Transverse colon (tissue), 4 donors: ENCODE measurements at regions not wholly inside any gene's neighbourhood (a gene's known extent, or its start where the extent isn't known, plus 50 kb on each side); places are given as distances from the start of the nearest gene placed in this dataset.

Source experiments
- DNase-seq: peaks from one replicate; pipeline ENCODE4 v3.0.0-alpha.2; 2019
- H3K27ac ChIP-seq, 4 donors: fragments of 200-600 bp; sonication (generic); 2 replicates each; pipeline ENCODE4 v1.5.1; 2016 to 2018; ENCODE audit warnings: inconsistent platforms in 4 of 4
- H3K27me3 ChIP-seq: fragments of 200-600 bp; sonication (generic); 2 replicates; pipeline ENCODE4 v1.5.1; 2017; ENCODE audit warnings: inconsistent platforms
- H3K36me3 ChIP-seq, 4 donors: fragments of 200-600 bp; sonication (generic); 2 replicates each; pipeline ENCODE4 v1.5.1; 2017 to 2019; ENCODE audit warnings: inconsistent platforms in 4 of 4
- H3K4me1 ChIP-seq, 4 donors: fragments of 200-600 bp; sonication (generic); 2 replicates each; pipeline ENCODE4 v1.5.1; 2017 to 2020; ENCODE audit warnings: inconsistent platforms in 4 of 4
- H3K4me3 ChIP-seq, 4 donors: fragments of 200-600 bp; sonication (generic); 1 replicate in 1 of 4; 2 replicates in 3 of 4; pipeline versions ENCODE4 v1.5.1 to v1.6.1; 2017 to 2019; ENCODE audit warnings: inconsistent platforms in 4 of 4
- H3K9me3 ChIP-seq, 2 donors: fragments of 200-600 bp; sonication (generic); 2 replicates each; pipeline ENCODE4 v1.5.1; 2017 to 2019; ENCODE audit warnings: inconsistent platforms in 2 of 2
- CTCF ChIP-seq, 5 experiments: fragments of 200-600 bp in 3 of 5; fragments of 450-650 bp in 2 of 5; sonication (generic) in 3 of 5; IDR thresholded peaks; 1 replicate in 2 of 5; 2 replicates in 3 of 5; pipeline ENCODE4 v1.5.1; 2016 to 2017; ENCODE audit warnings: antibody characterized with exemption in 5 of 5, inconsistent platforms in 3 of 5, mild to moderate bottlenecking in 2 of 5, moderate library complexity in 1 of 5
- EP300 ChIP-seq: sonication (generic); formaldehyde crosslinking; IDR thresholded peaks from one replicate; pipeline ENCODE4 v1.6.1; 2017; ENCODE audit warnings: antibody characterized with exemption, low read depth
- POLR2A ChIP-seq: fragments of 450-650 bp; IDR thresholded peaks from one replicate; pipeline ENCODE4 v1.6.1; 2016; ENCODE audit warnings: antibody characterized with exemption, mild to moderate bottlenecking, moderate library complexity
- POLR2AphosphoS5 ChIP-seq, 3 donors: sonication (generic); formaldehyde crosslinking; IDR thresholded peaks; one replicate each; pipeline ENCODE4 v1.6.1; 2016; ENCODE audit warnings: antibody characterized with exemption in 3 of 3
- WGBS, 2 donors: methylation state at CpG; one replicate each; pipeline ENCODE4 v1.1.5; 2018; ENCODE audit warnings: low coverage in 1 of 2; 5-methylcytosine and 5-hydroxymethylcytosine counted together
- in situ Hi-C, 4 donors: fragments of 200-750 bp; cut with MboI; loops; one replicate each; pipeline versions ENCODE4 v1.15.0 to v1.15.1; 2017; ENCODE audit warnings: low sequenced_read_pairs in 3 of 4, low pct_ligation_motif_present in 1 of 4, low pct_unique_long_range_greater_than_20kb in 1 of 4
- intact Hi-C: fragments of 100-400 bp; cut with DNase I; formaldehyde crosslinking; loops from one replicate; pipeline ENCODE4 v1.15.1; 2023; ENCODE audit warnings: low total_unique reads

- peaks cover 11 to 40% (median 32%) of the 10 kb centered on the region in 4 donors for H3K4me1 ChIP-seq
- H3K9me3 ChIP-seq = no peaks in the 10 kb centered on the region
- H3K4me3 ChIP-seq = peak overlapping the region; percentile 27 to 68 (median 40)
- H3K27ac ChIP-seq = peak overlapping the region; percentile 62 to 78 (median 74)
- H3K27me3 ChIP-seq = peaks cover 72% of the 10 kb centered on the region
- H3K36me3 ChIP-seq = no peaks in the 10 kb centered on the region
- in situ Hi-C loops (no loop called here), intact Hi-C loops (no loop called here)
- TF ChIP-seq POLR2AphosphoS5 (IDR thresholded peaks at IDR 0.05) = no peak
- TF ChIP-seq CTCF (IDR thresholded peaks at IDR 0.05) = no peak
- TF ChIP-seq POLR2A = no peak
- TF ChIP-seq EP300 = no peak
- no peak for DNase-seq
- 1% methylated on average over 14 of the region's 21 CpGs; no CpG with 5 or more reads in 1 of the 2 donors for WGBS, 2 donors
Observed at GRCh38 chr4:24472161-24472510, 112.2 kb downstream of the DHX15 start.

GRCh38 chr4:24471486-24472160 is 112.7 kb downstream of the DHX15 start:
- TF ChIP-seq CTCF (IDR thresholded peaks at IDR 0.05) = no peak
- no peak for TF ChIP-seq EP300
- TF ChIP-seq POLR2A = no peak
- no peak for TF ChIP-seq POLR2AphosphoS5 (IDR thresholded peaks at IDR 0.05)
- in situ Hi-C loops (no loop called here), intact Hi-C loops (no loop called here)
- Histone ChIP-seq H3K27me3 (peaks cover 76% of the 10 kb centered on the region), H3K4me3 (peak overlapping the region; percentile 27 to 68 (median 40)), H3K9me3 (no peaks in the 10 kb centered on the region), H3K27ac (peak overlapping the region; percentile 62 to 78 (median 74)), H3K36me3 (no peaks in the 10 kb centered on the region), H3K4me1 (peaks cover 11 to 40% (median 32%) of the 10 kb centered on the region in 4 donors)
- WGBS, 2 donors = 0 to 1% methylated on average over 1 to 27 of the region's 50 CpGs
- DNase-seq = peak; percentile 10

- peaks cover 82% of the 10 kb centered on the region for H3K27me3 ChIP-seq
- WGBS, 2 donors = 0 to 1% methylated on average over 3 to 32 of the region's 90 CpGs
- intact Hi-C loops = no loop called here
Observed at GRCh38 chr4:24470666-24471485, 113.5 kb downstream of the DHX15 start.

More at GRCh38 chr4:24470666-24471485, 113.5 kb downstream of the DHX15 start:
- H3K36me3 ChIP-seq = no peaks in the 10 kb centered on the region
- peak; percentile 11 for DNase-seq
- peaks cover 11 to 40% (median 32%) of the 10 kb centered on the region in 4 donors for H3K4me1 ChIP-seq
- peak overlapping the region; percentile 27 to 68 (median 40) for H3K4me3 ChIP-seq
- H3K27ac ChIP-seq = peak overlapping the region; percentile 62 to 78 (median 74)
- H3K9me3 ChIP-seq = no peaks in the 10 kb centered on the region
- TF ChIP-seq POLR2AphosphoS5 (IDR thresholded peaks at IDR 0.05) = no peak
- TF ChIP-seq EP300 = no peak
- no peak for TF ChIP-seq CTCF (IDR thresholded peaks at IDR 0.05)
- no peak for TF ChIP-seq POLR2A
- in situ Hi-C loops = no loop called here
